Fibroblast of gingiva (primary cell): ENCODE measurements at regions not wholly inside any gene's neighbourhood (a gene's known extent, or its start where the extent isn't known, plus 50 kb on each side); places are given as distances from the start of the nearest gene placed in this dataset.
"Not testable (repeated sequence)": the region's sequence is repeated elsewhere in the genome, so short reads cannot be mapped to it uniquely, and the experiment has no call there.

Experiments used
- DNase-seq: peaks from one replicate; pipeline ENCODE4 v3.0.0-alpha.2; 2011; ENCODE audit warnings: low read depth

GRCh38 chr6:165846123-165846966, 183.3 kb upstream of the PDE10A start:
- no peak for DNase-seq

GRCh38 chr6:165845493-165845892, 182.5 kb upstream of the PDE10A start:
- DNase-seq, result no peak

GRCh38 chr6:165844801-165845364, 181.8 kb upstream of the PDE10A start:
- no peak for DNase-seq

- no peak for DNase-seq
Observed at GRCh38 chr6:165844232-165844631, 181.2 kb upstream of the PDE10A start.

GRCh38 chr6:165843568-165844113, 180.6 kb upstream of the PDE10A start:
- no peak for DNase-seq

GRCh38 chr6:165843121-165843520, 180.1 kb upstream of the PDE10A start:
- no peak for DNase-seq

GRCh38 chr6:165842281-165842936, 179.4 kb upstream of the PDE10A start:
- no peak for DNase-seq

GRCh38 chr6:165841153-165841558, 178.1 kb upstream of the PDE10A start:
- no peak for DNase-seq

GRCh38 chr6:165837948-165838745, 175.1 kb upstream of the PDE10A start:
- no peak for DNase-seq

- DNase-seq, result not testable (repeated sequence)
Observed at GRCh38 chr6:165836648-165837047, 173.6 kb upstream of the PDE10A start.

GRCh38 chr6:165835410-165835851, 172.4 kb upstream of the PDE10A start:
- no peak for DNase-seq

GRCh38 chr6:165834613-165835259, 171.7 kb upstream of the PDE10A start:
- DNase-seq, result no peak

GRCh38 chr6:165833355-165833754, 170.3 kb upstream of the PDE10A start:
- no peak for DNase-seq

GRCh38 chr6:165831812-165832510, 168.9 kb upstream of the PDE10A start:
- no peak for DNase-seq

- DNase-seq, result no peak
Observed at GRCh38 chr6:165830761-165831160, 167.7 kb upstream of the PDE10A start.

GRCh38 chr6:165829376-165829775, 166.3 kb upstream of the PDE10A start:
- DNase-seq, result no peak

GRCh38 chr6:165827190-165827518, 164.1 kb upstream of the PDE10A start:
- DNase-seq, result no peak

- DNase-seq, result no peak
Observed at GRCh38 chr6:165826487-165827189, 163.6 kb upstream of the PDE10A start.

GRCh38 chr6:165825256-165825815, 162.3 kb upstream of the PDE10A start:
- no peak for DNase-seq
